ENCODE measurements at regions not wholly inside any gene's neighbourhood (a gene's known extent, or its start where the extent isn't known, plus 50 kb on each side); places are given as distances from the start of the nearest gene placed in this dataset.

DNA sequence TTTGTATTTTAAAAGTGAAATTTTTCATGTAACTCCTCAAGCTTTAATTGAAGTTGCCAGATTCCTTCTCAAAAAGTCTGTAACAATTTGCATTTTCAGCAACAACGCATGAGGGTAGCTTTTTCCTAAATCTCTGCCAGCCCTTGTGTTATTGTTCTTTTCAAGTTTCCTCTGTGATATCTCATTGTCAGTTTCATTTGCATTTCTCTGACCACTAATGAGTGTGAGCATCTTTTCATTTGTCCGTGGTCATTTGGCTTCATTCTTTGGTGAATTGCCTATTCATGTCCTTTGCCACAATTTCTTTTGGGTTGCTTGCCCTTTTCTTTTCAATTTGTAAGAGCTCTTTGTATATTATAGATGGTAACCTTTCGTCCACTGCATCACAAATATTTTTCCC, 68.0 kb upstream of the NKD1 start:
- TF ChIP-seq, protein P1, sequence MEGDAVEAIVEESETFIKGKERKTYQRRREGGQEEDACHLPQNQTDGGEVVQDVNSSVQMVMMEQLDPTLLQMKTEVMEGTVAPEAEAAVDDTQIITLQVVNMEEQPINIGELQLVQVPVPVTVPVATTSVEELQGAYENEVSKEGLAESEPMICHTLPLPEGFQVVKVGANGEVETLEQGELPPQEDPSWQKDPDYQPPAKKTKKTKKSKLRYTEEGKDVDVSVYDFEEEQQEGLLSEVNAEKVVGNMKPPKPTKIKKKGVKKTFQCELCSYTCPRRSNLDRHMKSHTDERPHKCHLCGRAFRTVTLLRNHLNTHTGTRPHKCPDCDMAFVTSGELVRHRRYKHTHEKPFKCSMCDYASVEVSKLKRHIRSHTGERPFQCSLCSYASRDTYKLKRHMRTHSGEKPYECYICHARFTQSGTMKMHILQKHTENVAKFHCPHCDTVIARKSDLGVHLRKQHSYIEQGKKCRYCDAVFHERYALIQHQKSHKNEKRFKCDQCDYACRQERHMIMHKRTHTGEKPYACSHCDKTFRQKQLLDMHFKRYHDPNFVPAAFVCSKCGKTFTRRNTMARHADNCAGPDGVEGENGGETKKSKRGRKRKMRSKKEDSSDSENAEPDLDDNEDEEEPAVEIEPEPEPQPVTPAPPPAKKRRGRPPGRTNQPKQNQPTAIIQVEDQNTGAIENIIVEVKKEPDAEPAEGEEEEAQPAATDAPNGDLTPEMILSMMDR (IDR thresholded peaks at IDR 0.05): no peak
- TF ChIP-seq POLR2A (IDR thresholded peaks at IDR 0.05): no peak

DNA sequence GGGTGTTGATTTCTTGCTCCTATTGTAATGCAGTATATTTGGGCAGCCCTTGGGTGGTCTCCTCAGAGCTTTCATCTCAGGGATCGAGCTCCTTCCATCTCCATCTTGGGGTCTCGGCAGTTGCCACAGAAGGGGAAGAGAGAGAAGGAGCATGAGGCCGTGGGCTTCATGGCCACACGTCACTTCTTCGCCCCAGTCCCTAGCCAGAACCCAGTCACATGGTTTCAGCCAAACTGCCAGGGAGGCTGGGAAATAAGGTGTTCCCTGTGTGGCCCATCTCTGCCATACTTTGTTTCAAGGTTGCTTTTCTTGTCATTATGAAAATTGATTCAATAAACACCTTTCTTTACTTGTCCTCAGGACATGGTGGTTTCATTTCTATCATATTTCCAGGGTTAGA, 68.4 kb upstream of the NKD1 start:
- no peaks in the 10 kb centered on the region for H3K27me3 ChIP-seq
- H3K36me3 ChIP-seq: no peaks in the 10 kb centered on the region
- no peak overlapping the region for H3K27ac ChIP-seq
- TF ChIP-seq POLR2A (IDR thresholded peaks at IDR 0.05): no peak
- TF ChIP-seq, protein P1 (IDR thresholded peaks at IDR 0.05): no peak
- H3K9me3 ChIP-seq: no peaks in the 10 kb centered on the region
- H3K4me3 ChIP-seq: no peak overlapping the region
- DNase-seq: no peak
- H3K4me1 ChIP-seq: no peaks in the 10 kb centered on the region

More for the DNA sequence above, 68.0 kb upstream of the NKD1 start:
- Histone ChIP-seq H3K27ac (no peak overlapping the region), H3K4me3 (no peak overlapping the region), H3K9me3 (no peaks in the 10 kb centered on the region), H3K27me3 (no peaks in the 10 kb centered on the region), H3K36me3 (no peaks in the 10 kb centered on the region), H3K4me1 (no peaks in the 10 kb centered on the region)
- no peak for DNase-seq

DNA sequence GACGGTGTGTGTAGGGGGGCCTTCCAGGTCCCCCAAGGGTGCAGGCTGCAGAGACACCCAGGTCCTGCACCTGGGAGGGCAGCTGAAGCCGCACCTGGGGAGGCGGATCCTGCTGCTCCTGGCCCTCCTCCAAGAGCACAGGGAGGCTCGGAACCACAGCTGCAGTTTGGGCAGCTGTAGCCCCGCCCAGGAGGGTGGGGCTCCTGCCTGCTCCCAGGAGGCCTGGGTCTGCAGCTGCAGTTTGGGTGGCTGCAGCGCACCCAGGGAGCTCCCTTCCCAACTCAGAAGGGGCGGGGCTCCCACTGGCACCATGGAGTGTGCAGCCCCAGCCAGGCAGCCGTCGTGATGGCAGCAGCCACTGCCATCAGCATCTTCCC, 69.4 kb upstream of the NKD1 start:
- TF ChIP-seq POLR2A (IDR thresholded peaks at IDR 0.05): no peak
- TF ChIP-seq, protein P1 (IDR thresholded peaks at IDR 0.05): no peak
- Histone ChIP-seq H3K36me3 (no peaks in the 10 kb centered on the region), H3K4me1 (no peaks in the 10 kb centered on the region), H3K9me3 (no peaks in the 10 kb centered on the region), H3K27ac (no peak overlapping the region), H3K4me3 (no peak overlapping the region), H3K27me3 (no peaks in the 10 kb centered on the region)
- DNase-seq: no peak

DNA sequence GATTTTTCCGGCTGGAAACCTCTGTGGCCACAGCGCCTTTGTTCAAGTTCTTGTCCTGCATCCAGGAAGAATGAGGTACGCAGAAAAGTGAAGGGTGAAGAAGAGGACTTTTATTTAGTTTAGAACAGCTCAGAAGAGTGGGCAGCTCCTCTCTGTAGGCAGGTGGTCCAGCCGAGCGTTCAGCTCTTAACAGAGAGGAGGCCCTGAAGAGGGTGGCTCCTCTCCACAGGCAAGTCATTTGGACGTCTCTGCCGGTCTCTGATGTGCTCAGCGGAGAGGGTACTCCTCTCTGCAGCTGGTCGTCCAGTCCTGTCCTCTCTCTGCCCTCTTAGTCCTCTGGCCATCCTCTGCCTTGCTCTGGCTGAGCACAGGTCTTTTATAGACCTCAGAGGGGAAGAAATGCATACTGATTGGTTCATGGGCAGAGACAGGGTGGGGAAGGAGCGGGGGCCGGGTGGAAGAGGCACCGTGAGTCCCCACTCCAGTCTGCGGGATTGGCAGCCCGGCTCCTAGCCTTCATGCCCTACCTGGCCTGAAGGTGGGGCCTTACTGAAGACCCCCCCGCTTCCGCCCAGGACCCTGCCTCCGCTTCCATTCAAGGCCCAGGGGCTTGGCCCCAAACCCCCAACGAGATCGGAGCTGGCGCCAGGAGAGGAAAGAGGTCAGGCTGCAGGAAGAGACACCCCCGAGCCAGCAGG, 70.0 kb upstream of the NKD1 start:
- no peak for DNase-seq
- Histone ChIP-seq H3K27me3 (no peaks in the 10 kb centered on the region), H3K9me3 (no peaks in the 10 kb centered on the region), H3K4me1 (no peaks in the 10 kb centered on the region), H3K27ac (no peak overlapping the region), H3K36me3 (no peaks in the 10 kb centered on the region), H3K4me3 (no peak overlapping the region)
- TF ChIP-seq POLR2A (IDR thresholded peaks at IDR 0.05): no peak
- TF ChIP-seq, protein P1 (IDR thresholded peaks at IDR 0.05): no peak

DNA sequence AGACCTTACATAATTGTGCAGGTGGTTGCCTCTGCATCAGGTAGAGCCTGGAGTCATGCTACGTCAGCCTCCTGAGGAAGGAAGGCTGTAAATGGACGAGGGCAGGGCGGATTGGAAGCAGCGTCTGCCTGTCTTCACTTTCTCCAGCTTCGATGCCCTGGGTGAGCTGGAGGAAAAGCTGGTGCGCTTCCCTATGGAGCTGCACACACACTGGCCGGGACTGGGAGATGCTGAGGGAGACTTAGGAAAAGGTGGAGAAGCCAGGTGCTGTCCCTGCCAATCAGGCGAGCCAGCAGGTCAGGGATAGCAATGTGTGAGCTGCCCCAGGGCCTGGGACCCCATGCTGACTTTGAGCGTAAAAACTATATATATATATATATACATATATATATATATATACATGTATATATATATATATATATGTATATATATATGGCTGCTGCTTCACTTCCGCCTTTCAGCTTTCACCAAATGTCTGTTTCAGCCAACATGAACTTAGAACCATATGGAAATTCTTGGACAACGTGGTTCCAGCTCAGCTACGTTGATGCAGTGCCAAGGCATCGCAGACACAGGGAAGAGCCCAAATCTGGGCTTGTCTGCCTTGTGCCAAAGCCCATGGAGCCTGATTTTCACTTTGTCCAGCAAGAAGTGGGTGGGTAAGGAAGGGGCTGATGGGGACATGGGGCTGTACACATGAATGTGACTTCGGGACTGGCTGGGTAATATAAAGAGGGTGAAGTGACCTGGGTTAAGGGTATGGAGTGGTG, 71.5 kb upstream of the NKD1 start:
- Histone ChIP-seq H3K9me3 (no peaks in the 10 kb centered on the region), H3K27me3 (no peaks in the 10 kb centered on the region), H3K36me3 (no peaks in the 10 kb centered on the region), H3K4me3 (no peak overlapping the region), H3K4me1 (no peaks in the 10 kb centered on the region), H3K27ac (no peak overlapping the region)
- DNase-seq: no peak
- no peak for TF ChIP-seq POLR2A (IDR thresholded peaks at IDR 0.05)
- TF ChIP-seq, protein P1 (IDR thresholded peaks at IDR 0.05): no peak

Measured in Peyer's patch (tissue), 4 donors.